ENCODE measurements at regions not wholly inside any gene's neighbourhood (a gene's known extent, or its start where the extent isn't known, plus 50 kb on each side); places are given as distances from the start of the nearest gene placed in this dataset.

GRCh38 chr2:242032780-242033656, 163.5 kb downstream of the RTP5 start:
- TF ChIP-seq EZH2 (IDR thresholded peaks at IDR 0.05; ENCODE audit: insufficient read depth, poor library complexity, severe bottlenecking), result no peak
- no peak for TF ChIP-seq EZH2phosphoT487 (IDR thresholded peaks at IDR 0.05; ENCODE audit: insufficient read depth, low read depth)

Data from GM23248 (cell line).